B cell (primary cell): ENCODE measurements at regions not wholly inside any gene's neighbourhood (a gene's known extent, or its start where the extent isn't known, plus 50 kb on each side); places are given as distances from the start of the nearest gene placed in this dataset.

Experiments used
- ATAC-seq: fragments of 200-7000 bp; cut with Tn5 transposase; one replicate; pipeline ENCODE4 v1.10.0; 2021; ENCODE audit warnings: low read depth, mild to moderate bottlenecking, moderate number of reproducible peaks, moderate library complexity
- CTCF ChIA-PET: fragments of 350-600 bp; sonication (Branson Sonifier 250); formaldehyde crosslinking; loops from one replicate; lab custom pipeline; 2021; ENCODE audit warnings: antibody characterized with exemption, inconsistent platforms; lab: Charles Lee
- POLR2A ChIA-PET: fragments of 350-600 bp; sonication (Branson Sonifier 250); formaldehyde crosslinking; loops from one replicate; lab custom pipeline; 2021; ENCODE audit warnings: antibody characterized with exemption; lab: Charles Lee
- DNase-seq: peaks from one replicate; pipeline ENCODE4 v3.0.0; 2013
- H2AFZ ChIP-seq: 2 replicates; pipeline ENCODE4 v1.6.1; 2012; ENCODE audit warnings: mild to moderate bottlenecking, low read depth, low read length; ENCODE audit not compliant: insufficient read depth, poor library complexity, severe bottlenecking
- H3K27ac ChIP-seq, 2 donors: 1 replicate in 1 of 2; 2 replicates in 1 of 2; pipeline ENCODE4 v1.5.1; 2012 to 2013; ENCODE audit warnings: low read length in 2 of 2, mild to moderate bottlenecking in 2 of 2, moderate library complexity in 1 of 2
- H3K27me3 ChIP-seq, 4 experiments: fragments of 200-600 bp in 1 of 4; sonication (generic) in 1 of 4; replicated peaks in 1 of 4; 1 replicate in 2 of 4; 2 replicates in 2 of 4; pipeline versions ENCODE4 v1.6.1 to v1.7.0; 2013 to 2016; ENCODE audit warnings: low read length in 3 of 4, mild to moderate bottlenecking in 2 of 4, mixed read lengths in 1 of 4, moderate library complexity in 1 of 4; ENCODE audit not compliant: insufficient read depth in 4 of 4, control insufficient read depth in 3 of 4; ENCODE audit errors: control extremely low read depth in 1 of 4
- H3K36me3 ChIP-seq, 2 experiments: replicated peaks in 1 of 2; 1 replicate in 1 of 2; 2 replicates in 1 of 2; pipeline versions ENCODE4 v1.6.1 to v1.7.1; 2013; ENCODE audit warnings: low read length in 1 of 2; ENCODE audit not compliant: insufficient read depth in 2 of 2, control insufficient read depth in 1 of 2; ENCODE audit errors: control extremely low read depth in 1 of 2, extremely low read depth in 1 of 2
- H3K4me1 ChIP-seq, 2 donors: fragments of 200-600 bp in 1 of 2; sonication (generic) in 1 of 2; 1 replicate in 1 of 2; 2 replicates in 1 of 2; pipeline versions ENCODE4 v1.5.1 to v1.6.1; 2013 to 2017; ENCODE audit warnings: low read length in 2 of 2; ENCODE audit not compliant: control insufficient read depth in 2 of 2, insufficient read depth in 2 of 2
- H3K4me2 ChIP-seq: replicated peaks from 2 replicates; pipeline ENCODE3; 2012; ENCODE audit warnings: mild to moderate bottlenecking, low read depth, low read length; ENCODE audit not compliant: poor library complexity, severe bottlenecking
- H3K4me3 ChIP-seq, 5 experiments: fragments of 200-600 bp in 1 of 5; sonication (generic) in 1 of 5; 1 replicate in 3 of 5; 2 replicates in 2 of 5; pipeline versions ENCODE4 v1.5.1 to v1.7.0; 2011 to 2016; ENCODE audit warnings: low read length in 4 of 5, mild to moderate bottlenecking in 4 of 5, low read depth in 2 of 5, control low read depth in 1 of 5, moderate library complexity in 1 of 5; ENCODE audit not compliant: insufficient read depth in 1 of 5; ENCODE audit errors: control extremely low read depth in 1 of 5, extremely low read depth in 1 of 5
- H3K79me2 ChIP-seq: fragments of 200-600 bp; sonication (generic); one replicate; pipeline ENCODE4 v1.6.0; 2016; ENCODE audit warnings: low read length; ENCODE audit not compliant: control insufficient read depth, insufficient read depth
- H3K9ac ChIP-seq: fragments of 200-600 bp; sonication (generic); 2 replicates; pipeline ENCODE4 v1.6.1; 2017; ENCODE audit warnings: mild to moderate bottlenecking, low read length, moderate library complexity
- H3K9me3 ChIP-seq, 3 donors: one replicate each; pipeline versions ENCODE4 v1.6.1 to v1.7.1; 2013; ENCODE audit warnings: low read length in 2 of 3; ENCODE audit not compliant: control insufficient read depth in 2 of 3, insufficient read depth in 1 of 3; ENCODE audit errors: control extremely low read depth in 1 of 3
- H4K20me1 ChIP-seq: 2 replicates; pipeline ENCODE4 v1.6.0; 2012; ENCODE audit warnings: mild to moderate bottlenecking, low read length; ENCODE audit not compliant: insufficient read depth, control insufficient read depth, poor library complexity, severe bottlenecking
- H3K27ac Mint-ChIP-seq: one replicate; pipeline ENCODE4 v1.8.0; 2021; ENCODE audit warnings: mixed read lengths
- H3K27me3 Mint-ChIP-seq: one replicate; pipeline ENCODE4 v1.8.0; 2021; ENCODE audit warnings: mixed read lengths
- H3K4me1 Mint-ChIP-seq: one replicate; pipeline ENCODE4 v1.8.0; 2021; ENCODE audit warnings: mixed read lengths
- H3K4me3 Mint-ChIP-seq: one replicate; pipeline ENCODE4 v1.8.0; 2021; ENCODE audit warnings: mixed read lengths
- H3K9me3 Mint-ChIP-seq: one replicate; pipeline ENCODE4 v1.8.0; 2022; ENCODE audit warnings: mixed read lengths; ENCODE audit not compliant: insufficient read depth
- CTCF ChIP-seq: fragments of 200-600 bp; IDR thresholded peaks from one replicate; pipeline ENCODE4 v1.8.0; 2022; ENCODE audit warnings: antibody characterized with exemption, mild to moderate bottlenecking
- EZH2 ChIP-seq: IDR thresholded peaks from 2 replicates; pipeline ENCODE4 v1.6.1; 2012; ENCODE audit warnings: borderline replicate concordance, low read depth, mild to moderate bottlenecking, moderate library complexity, low read length; ENCODE audit not compliant: insufficient read depth, poor library complexity, severe bottlenecking
- WGBS: methylation state at CpG from one replicate; pipeline ENCODE4 v1.1.5; 2013; ENCODE audit warnings: missing lambda C conversion rate; ENCODE audit not compliant: insufficient coverage; 5-methylcytosine and 5-hydroxymethylcytosine counted together
- intact Hi-C: fragments of 100-400 bp; cut with micrococcal nuclease; formaldehyde crosslinking; loops from one replicate; pipeline ENCODE4 v1.10.0; 2022

- H3K27ac Mint-ChIP-seq, result no peak overlapping the region
- H3K4me3 ChIP-seq, result no peak overlapping the region
- ATAC-seq, result no peak
- H3K4me3 Mint-ChIP-seq, result no peak overlapping the region
- ChIA-PET CTCF (no interaction called here), POLR2A (no interaction called here)
- TF ChIP-seq CTCF, result no peak
- TF ChIP-seq EZH2, result no peak
- no peak overlapping the region for H2AFZ ChIP-seq
- H3K4me2 ChIP-seq, result no peak overlapping the region
- no peaks in the 10 kb centered on the region for H4K20me1 ChIP-seq
- intact Hi-C loops, result no loop called here
- H3K79me2 ChIP-seq, result no peaks in the 10 kb centered on the region
- WGBS, result 50% methylated on average over 2 of the region's 3 CpGs
- peaks cover 0 to 2% (median 0%) of the 10 kb centered on the region in 3 donors for H3K9me3 ChIP-seq
- no peak overlapping the region for H3K27ac ChIP-seq
- H3K27me3 Mint-ChIP-seq, result no peaks in the 10 kb centered on the region
- H3K36me3 ChIP-seq, result no peaks in the 10 kb centered on the region
- no peaks in the 10 kb centered on the region for H3K9me3 Mint-ChIP-seq
- H3K4me1 ChIP-seq, result no peaks in the 10 kb centered on the region
- H3K4me1 Mint-ChIP-seq, result no peaks in the 10 kb centered on the region
- H3K27me3 ChIP-seq, result no peaks in the 10 kb centered on the region
- no peak for DNase-seq
- no peak overlapping the region for H3K9ac ChIP-seq
Observed at GRCh38 chr18:68040198-68040597, 523.7 kb upstream of the DSEL start.

- CTCF ChIA-PET, result no interaction called here
- 93% methylated on average over 5 of the region's 8 CpGs for WGBS
- no peak overlapping the region for H3K4me3 Mint-ChIP-seq
- H3K27me3 Mint-ChIP-seq, result no peaks in the 10 kb centered on the region
- H3K9ac ChIP-seq, result no peak overlapping the region
- DNase-seq (no peak), ATAC-seq (no peak)
- no peaks in the 10 kb centered on the region for H3K27me3 ChIP-seq
- H3K4me1 ChIP-seq, result no peaks in the 10 kb centered on the region
- H3K27ac Mint-ChIP-seq, result no peak overlapping the region
- H3K27ac ChIP-seq, result no peak overlapping the region
- H2AFZ ChIP-seq, result no peak overlapping the region
- TF ChIP-seq CTCF, result no peak
- intact Hi-C loops, result no loop called here
- POLR2A ChIA-PET, result no interaction called here
- H3K79me2 ChIP-seq, result no peaks in the 10 kb centered on the region
- H3K4me2 ChIP-seq, result no peak overlapping the region
- peaks cover 0 to 2% (median 0%) of the 10 kb centered on the region in 3 donors for H3K9me3 ChIP-seq
- H3K9me3 Mint-ChIP-seq, result no peaks in the 10 kb centered on the region
- no peaks in the 10 kb centered on the region for H4K20me1 ChIP-seq
- no peaks in the 10 kb centered on the region for H3K36me3 ChIP-seq
- no peak overlapping the region for H3K4me3 ChIP-seq
- H3K4me1 Mint-ChIP-seq, result no peaks in the 10 kb centered on the region
Observed at GRCh38 chr18:68035774-68036522, 519.4 kb upstream of the DSEL start.
